SK-MEL-5 (cell line): ENCODE measurements at regions not wholly inside any gene's neighbourhood (a gene's known extent, or its start where the extent isn't known, plus 50 kb on each side); places are given as distances from the start of the nearest gene placed in this dataset.
"Not testable (repeated sequence)": the region's sequence is repeated elsewhere in the genome, so short reads cannot be mapped to it uniquely, and the experiment has no call there.

Experiments used
- DNase-seq: peaks from one replicate; pipeline ENCODE4 v3.0.0-alpha.2; 2016; ENCODE audit warnings: low read depth, low spot score
- in situ Hi-C: cut with HindIII; loops from 2 replicates; pipeline ENCODE4 v1.10.0; 2016; ENCODE audit warnings: low sequenced_read_pairs, high pct_unique_total_duplicates, low pct_unique_long_range_greater_than_20kb

- DNase-seq, result no peak
- in situ Hi-C loops, result no loop called here
These were observed 302.4 kb upstream of the KLF4 start for GRCh38 chr9:107792006-107792405.

GRCh38 chr9:107789001-107789700 is 299.6 kb upstream of the KLF4 start:
- in situ Hi-C loops, result no loop called here
- DNase-seq, result no peak

- in situ Hi-C loops, result no loop called here
- no peak for DNase-seq
These were observed 297.0 kb upstream of the KLF4 start for GRCh38 chr9:107786561-107786960.

GRCh38 chr9:107784235-107784958 is 294.8 kb upstream of the KLF4 start:
- in situ Hi-C loops, result no loop called here
- DNase-seq, result peak; percentile 23

- in situ Hi-C loops, result no loop called here
These were observed 293.2 kb upstream of the KLF4 start for GRCh38 chr9:107782789-107783188.

GRCh38 chr9:107782381-107782780 is 292.8 kb upstream of the KLF4 start:
- in situ Hi-C loops, result no loop called here
- DNase-seq, result no peak

More at GRCh38 chr9:107782789-107783188, 293.2 kb upstream of the KLF4 start:
- no peak for DNase-seq

GRCh38 chr9:107780960-107781359 is 291.4 kb upstream of the KLF4 start:
- in situ Hi-C loops, result no loop called here
- no peak for DNase-seq

GRCh38 chr9:107779731-107780130 is 290.2 kb upstream of the KLF4 start:
- DNase-seq, result no peak
- in situ Hi-C loops, result no loop called here

- no peak for DNase-seq
- in situ Hi-C loops, result no loop called here
These were observed 289.1 kb upstream of the KLF4 start for GRCh38 chr9:107778661-107779060.

- in situ Hi-C loops, DNase-seq: not testable (repeated sequence)
These were observed 284.5 kb upstream of the KLF4 start for GRCh38 chr9:107774099-107774498.

- no peak for DNase-seq
These were observed 283.4 kb upstream of the KLF4 start for GRCh38 chr9:107772988-107773387.

GRCh38 chr9:107770716-107771115 is 281.1 kb upstream of the KLF4 start:
- no peak for DNase-seq
- in situ Hi-C loops, result no loop called here

More at GRCh38 chr9:107772988-107773387, 283.4 kb upstream of the KLF4 start:
- in situ Hi-C loops, result no loop called here

GRCh38 chr9:107768224-107768623 is 278.7 kb upstream of the KLF4 start:
- no peak for DNase-seq
- in situ Hi-C loops, result no loop called here

GRCh38 chr9:107767711-107768110 is 278.1 kb upstream of the KLF4 start:
- DNase-seq, result no peak

GRCh38 chr9:107763469-107763868 is 273.9 kb upstream of the KLF4 start:
- in situ Hi-C loops, result not testable (repeated sequence)

More at GRCh38 chr9:107767711-107768110, 278.1 kb upstream of the KLF4 start:
- in situ Hi-C loops, result no loop called here

GRCh38 chr9:107761307-107761706 is 271.7 kb upstream of the KLF4 start:
- no peak for DNase-seq
- in situ Hi-C loops, result no loop called here

More at GRCh38 chr9:107763469-107763868, 273.9 kb upstream of the KLF4 start:
- not testable (repeated sequence) for DNase-seq

- in situ Hi-C loops, result no loop called here
- DNase-seq, result no peak
These were observed 271.1 kb upstream of the KLF4 start for GRCh38 chr9:107760469-107761242.

- in situ Hi-C loops, result no loop called here
These were observed 270.2 kb upstream of the KLF4 start for GRCh38 chr9:107759823-107760166.

More at GRCh38 chr9:107759823-107760166, 270.2 kb upstream of the KLF4 start:
- no peak for DNase-seq
